ENCODE measurements at regions not wholly inside any gene's neighbourhood (a gene's known extent, or its start where the extent isn't known, plus 50 kb on each side); places are given as distances from the start of the nearest gene placed in this dataset.

DNA sequence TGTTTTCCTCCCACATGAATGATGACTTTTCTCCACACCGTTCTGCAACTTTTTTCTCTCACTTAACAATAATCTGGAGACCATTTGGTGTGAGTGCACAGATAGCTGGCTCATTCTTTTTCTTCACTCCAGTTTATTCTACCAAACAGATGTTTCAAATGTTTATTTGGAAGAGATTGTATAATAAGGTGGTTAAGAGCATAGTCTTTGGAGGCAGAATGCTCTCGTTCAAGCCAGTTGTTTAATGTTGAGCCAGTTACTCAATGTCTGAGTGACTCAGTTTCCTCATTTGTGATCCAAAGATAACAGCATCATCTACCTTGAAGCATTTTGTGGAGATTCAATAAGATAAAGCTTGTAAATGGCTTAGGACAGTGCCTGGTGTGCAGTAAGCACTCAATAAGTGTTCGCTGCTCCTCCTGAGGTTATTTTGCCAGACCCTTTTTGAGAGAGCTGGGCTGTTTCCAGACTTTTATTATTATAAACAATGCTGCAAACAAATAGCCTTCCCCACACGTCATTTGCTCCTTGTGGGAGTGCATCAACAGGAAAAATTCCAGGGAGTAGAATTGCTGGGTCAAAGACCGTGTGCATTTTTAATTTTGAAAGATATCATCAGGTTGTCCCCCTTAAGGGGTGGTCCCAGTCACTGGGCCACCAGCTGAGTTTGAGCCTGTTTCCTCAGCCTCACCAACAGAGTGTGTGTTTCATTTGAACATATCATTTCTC is 70.6 kb downstream of the VEGFA start:
- BruUV-seq (replicated peaks) = no TSS peak
- DNase-seq (ENCODE audit: unreplicated experiment) = no peak
- POLR2A ChIA-PET = no interaction called here
- no peak for TF ChIP-seq CTCF (IDR thresholded peaks at IDR 0.05; ENCODE audit: unreplicated experiment)
- Mint-ChIP-seq H3K4me1 (ENCODE audit: insufficient read depth, unreplicated experiment) (no peaks in the 10 kb centered on the region), H3K36me3 (ENCODE audit: insufficient read depth, unreplicated experiment) (no peaks in the 10 kb centered on the region), H3K9me3 (ENCODE audit: unreplicated experiment) (no peaks in the 10 kb centered on the region), H3K4me3 (ENCODE audit: unreplicated experiment) (no peak overlapping the region), H3K27ac (ENCODE audit: low read depth, unreplicated experiment) (no peak overlapping the region), H3K27me3 (ENCODE audit: insufficient read depth, unreplicated experiment) (no peaks in the 10 kb centered on the region)
- CTCF ChIA-PET = interaction anchor here (0.5 to 2.2 kb wide), 3 partner anchors 66 to 234 kb away, joined by 3 to 7 read pairs (median 3); no protein-coding TSS in a partner anchor
- intact Hi-C loops (cut with micrococcal nuclease) = no loop called here

- intact Hi-C loops (cut with micrococcal nuclease) = loop anchor here (5.0 kb wide), 1 partner anchor 66 kb away; the partner anchor contains the start of gene VEGFA
- TF ChIP-seq CTCF (IDR thresholded peaks at IDR 0.05; ENCODE audit: unreplicated experiment) = peak; percentile 39
- no peaks in the 10 kb centered on the region for H3K9me3 Mint-ChIP-seq (ENCODE audit: unreplicated experiment)
- H3K4me3 Mint-ChIP-seq (ENCODE audit: unreplicated experiment) = no peak overlapping the region
- no peaks in the 10 kb centered on the region for H3K36me3 Mint-ChIP-seq (ENCODE audit: insufficient read depth, unreplicated experiment)
- no TSS peak for BruUV-seq (replicated peaks)
- ChIA-PET CTCF (interaction anchor here (0.9 to 1.6 kb wide), 5 partner anchors 14 to 69 kb away, joined by 3 to 8 read pairs (median 3); partner anchors contain the start of gene VEGFA), POLR2A (no interaction called here)
- no peak overlapping the region for H3K27ac Mint-ChIP-seq (ENCODE audit: low read depth, unreplicated experiment)
- peak; percentile 34 for DNase-seq (ENCODE audit: unreplicated experiment)
- H3K27me3 Mint-ChIP-seq (ENCODE audit: insufficient read depth, unreplicated experiment) = no peaks in the 10 kb centered on the region
- no peaks in the 10 kb centered on the region for H3K4me1 Mint-ChIP-seq (ENCODE audit: insufficient read depth, unreplicated experiment)
These were observed 68.4 kb downstream of the VEGFA start for GRCh38 chr6:43838276-43839036.

GRCh38 chr6:43837507-43837906 is 67.5 kb downstream of the VEGFA start:
- no TSS peak for BruUV-seq (replicated peaks)
- Mint-ChIP-seq H3K4me3 (ENCODE audit: unreplicated experiment) (no peak overlapping the region), H3K36me3 (ENCODE audit: insufficient read depth, unreplicated experiment) (no peaks in the 10 kb centered on the region), H3K4me1 (ENCODE audit: insufficient read depth, unreplicated experiment) (no peaks in the 10 kb centered on the region), H3K27me3 (ENCODE audit: insufficient read depth, unreplicated experiment) (no peaks in the 10 kb centered on the region), H3K27ac (ENCODE audit: low read depth, unreplicated experiment) (no peak overlapping the region), H3K9me3 (ENCODE audit: unreplicated experiment) (no peaks in the 10 kb centered on the region)
- TF ChIP-seq CTCF (IDR thresholded peaks at IDR 0.05; ENCODE audit: unreplicated experiment) = no peak
- no peak for DNase-seq (ENCODE audit: unreplicated experiment)
- CTCF ChIA-PET = interaction anchor here (0.6 to 1.6 kb wide), 7 partner anchors 13 to 335 kb away, joined by 3 to 8 read pairs (median 3); partner anchors contain the start of gene VEGFA
- POLR2A ChIA-PET = no interaction called here
- intact Hi-C loops (cut with micrococcal nuclease) = loop anchor here (5.0 kb wide), 1 partner anchor 65 kb away; the partner anchor contains the start of gene VEGFA

Data from MCF 10A (cell line).